C4-2B (cell line): ENCODE measurements at regions not wholly inside any gene's neighbourhood (a gene's known extent, or its start where the extent isn't known, plus 50 kb on each side); places are given as distances from the start of the nearest gene placed in this dataset.

Experiments used
- H3K27ac ChIP-seq: fragments of 450-650 bp; 2 replicates; pipeline ENCODE4 v1.5.1; 2017
- ZFX ChIP-seq: fragments of 450-650 bp; IDR thresholded peaks from 2 replicates; pipeline ENCODE4 v1.6.1; 2017
- TF ChIP-seq, protein P1 (sequence below): fragments of 450-650 bp; conservative IDR thresholded peaks from 2 replicates; pipeline ENCODE4 v1.5.1; 2017; ENCODE audit warnings: mild to moderate bottlenecking

DNA sequence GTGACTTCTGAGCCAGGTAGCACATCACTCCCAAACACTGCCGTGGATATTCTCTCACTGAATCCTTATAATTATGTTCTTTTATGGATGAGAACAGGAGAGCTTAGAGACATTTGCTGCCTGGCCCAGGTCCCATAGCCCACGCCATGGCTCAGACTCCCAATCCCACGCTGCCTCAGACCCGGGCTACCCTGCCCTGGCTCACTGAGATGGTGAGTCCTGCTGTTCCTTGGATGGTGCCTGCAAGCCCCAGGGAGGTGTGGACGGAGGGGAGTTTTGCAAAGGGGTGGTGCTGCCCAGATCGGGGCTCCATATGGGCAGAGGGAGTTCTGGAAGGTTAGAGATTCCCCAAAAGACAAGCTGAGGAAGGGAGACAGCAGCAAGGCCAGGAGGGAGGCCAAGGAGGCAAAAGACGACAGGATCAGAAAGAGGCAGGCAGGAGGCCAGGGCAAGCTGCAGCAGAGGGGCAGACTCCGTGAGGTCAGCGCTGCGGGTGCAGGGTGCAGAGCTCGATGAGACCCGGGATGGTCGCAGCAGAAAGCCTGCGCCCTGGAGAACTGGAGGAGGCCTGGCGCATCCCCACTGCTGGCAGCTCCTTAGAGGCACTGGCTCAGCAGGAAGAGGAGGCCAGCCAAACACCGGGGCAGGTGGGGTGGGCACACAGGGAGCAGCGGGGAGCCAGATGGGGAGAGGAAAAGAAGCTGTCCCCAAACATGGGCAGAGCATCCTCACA lies 95.7 kb upstream of the ALDH1A3 start:
- H3K27ac ChIP-seq: no peak overlapping the region
- TF ChIP-seq ZFX: no peak
- TF ChIP-seq, protein P1, sequence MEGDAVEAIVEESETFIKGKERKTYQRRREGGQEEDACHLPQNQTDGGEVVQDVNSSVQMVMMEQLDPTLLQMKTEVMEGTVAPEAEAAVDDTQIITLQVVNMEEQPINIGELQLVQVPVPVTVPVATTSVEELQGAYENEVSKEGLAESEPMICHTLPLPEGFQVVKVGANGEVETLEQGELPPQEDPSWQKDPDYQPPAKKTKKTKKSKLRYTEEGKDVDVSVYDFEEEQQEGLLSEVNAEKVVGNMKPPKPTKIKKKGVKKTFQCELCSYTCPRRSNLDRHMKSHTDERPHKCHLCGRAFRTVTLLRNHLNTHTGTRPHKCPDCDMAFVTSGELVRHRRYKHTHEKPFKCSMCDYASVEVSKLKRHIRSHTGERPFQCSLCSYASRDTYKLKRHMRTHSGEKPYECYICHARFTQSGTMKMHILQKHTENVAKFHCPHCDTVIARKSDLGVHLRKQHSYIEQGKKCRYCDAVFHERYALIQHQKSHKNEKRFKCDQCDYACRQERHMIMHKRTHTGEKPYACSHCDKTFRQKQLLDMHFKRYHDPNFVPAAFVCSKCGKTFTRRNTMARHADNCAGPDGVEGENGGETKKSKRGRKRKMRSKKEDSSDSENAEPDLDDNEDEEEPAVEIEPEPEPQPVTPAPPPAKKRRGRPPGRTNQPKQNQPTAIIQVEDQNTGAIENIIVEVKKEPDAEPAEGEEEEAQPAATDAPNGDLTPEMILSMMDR: no peak

DNA sequence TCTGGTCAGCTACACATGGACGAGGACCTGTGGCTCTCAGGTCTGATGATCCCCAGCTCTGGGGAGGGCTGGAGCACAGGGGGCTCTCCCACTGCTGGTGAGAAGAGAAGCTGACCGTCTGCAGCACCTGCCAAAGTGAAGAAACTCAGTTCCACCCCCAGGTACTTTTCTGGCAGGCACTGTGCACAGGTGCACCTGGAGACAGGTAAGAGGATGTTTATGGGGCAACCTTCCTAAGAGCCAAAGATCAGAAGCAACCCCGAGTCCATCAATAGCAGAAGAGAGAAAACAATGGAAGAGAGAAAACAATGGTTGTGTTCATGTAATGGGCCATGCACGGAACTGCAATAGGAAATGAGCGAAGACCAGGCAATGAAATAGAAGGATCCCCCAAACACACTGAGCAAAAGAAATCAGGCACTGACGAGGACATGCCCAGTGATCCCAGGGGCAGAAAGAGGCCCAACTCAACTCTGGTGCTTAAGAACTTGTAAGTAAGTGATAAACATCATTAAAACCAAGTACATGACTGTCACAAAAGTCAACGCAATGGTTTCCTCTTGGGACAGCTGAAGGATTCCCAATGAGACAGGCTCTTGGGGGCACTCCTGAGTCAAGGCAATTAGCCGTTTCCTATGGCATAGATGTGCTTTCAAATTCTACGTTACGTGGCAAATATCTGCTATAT lies 95.0 kb upstream of the ALDH1A3 start:
- TF ChIP-seq ZFX: no peak
- TF ChIP-seq, protein P1: no peak
- H3K27ac ChIP-seq: no peak overlapping the region

DNA sequence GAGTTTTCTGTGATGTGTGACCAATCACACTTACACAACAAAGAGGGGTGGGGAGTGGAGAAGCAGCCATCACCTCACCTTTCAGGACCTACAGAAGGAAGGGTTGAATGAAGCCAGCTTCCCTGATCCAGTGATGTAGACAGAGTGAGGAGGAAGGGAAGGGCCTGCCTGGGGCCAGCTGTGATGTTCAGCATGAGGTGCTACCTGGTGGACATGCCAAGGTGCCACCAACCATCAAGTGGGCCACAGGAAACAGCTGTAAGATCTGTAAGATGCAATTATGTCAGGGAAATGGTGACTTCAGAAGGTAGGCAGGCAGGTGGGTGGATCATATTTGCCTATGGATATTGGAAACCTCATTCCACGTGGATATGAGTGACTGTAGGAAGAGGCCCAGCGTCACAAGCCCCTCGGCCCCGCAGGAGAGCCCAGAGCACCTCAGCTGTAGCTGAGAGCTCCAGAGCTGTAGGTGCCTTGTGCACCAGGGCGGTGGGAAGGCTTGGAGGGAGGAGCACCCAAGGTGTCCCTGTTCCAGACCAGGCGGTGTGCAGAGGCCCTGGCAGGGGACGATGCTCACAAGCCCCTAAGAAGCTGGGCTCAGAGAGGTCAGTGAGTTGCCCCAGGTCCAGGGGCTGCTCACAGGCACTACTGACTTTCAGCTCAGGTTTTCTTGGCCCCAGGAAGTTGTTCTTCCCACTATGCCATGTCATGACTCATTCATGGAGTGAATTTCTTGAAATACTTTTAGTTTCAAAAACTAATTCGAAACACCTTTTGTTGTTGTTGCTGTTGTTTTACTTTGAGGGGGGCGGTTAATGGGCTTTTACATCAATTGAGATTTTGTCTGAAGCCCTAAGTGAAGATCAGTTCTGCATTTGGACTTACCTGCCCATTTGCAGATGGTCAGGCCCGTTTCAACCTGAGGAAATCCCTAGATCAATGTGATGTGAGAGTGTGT lies 94.2 kb upstream of the ALDH1A3 start:
- H3K27ac ChIP-seq: no peak overlapping the region
- no peak for TF ChIP-seq ZFX
- TF ChIP-seq, protein P1: no peak

DNA sequence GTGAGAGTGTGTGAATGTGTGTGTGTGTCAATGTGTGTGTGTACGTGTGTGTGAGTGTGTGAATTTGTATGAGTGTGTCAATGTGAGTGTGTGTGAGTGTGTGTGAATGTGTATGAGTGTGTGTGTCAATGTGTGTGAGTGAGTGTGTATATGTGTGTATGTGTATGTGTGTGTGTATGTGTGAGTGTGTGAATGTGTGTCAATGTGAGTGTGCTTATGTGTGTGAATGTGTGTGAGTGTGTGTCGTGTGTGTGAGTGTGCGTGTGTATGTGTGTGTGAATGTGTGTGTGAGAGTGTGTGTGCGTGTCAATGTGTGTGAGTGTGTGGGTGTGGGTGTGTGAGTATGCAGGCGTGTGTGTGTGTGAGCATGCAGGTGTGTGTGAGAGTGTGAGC lies 93.5 kb upstream of the ALDH1A3 start:
- TF ChIP-seq ZFX: no peak
- TF ChIP-seq, protein P1: no peak
- no peak overlapping the region for H3K27ac ChIP-seq

DNA sequence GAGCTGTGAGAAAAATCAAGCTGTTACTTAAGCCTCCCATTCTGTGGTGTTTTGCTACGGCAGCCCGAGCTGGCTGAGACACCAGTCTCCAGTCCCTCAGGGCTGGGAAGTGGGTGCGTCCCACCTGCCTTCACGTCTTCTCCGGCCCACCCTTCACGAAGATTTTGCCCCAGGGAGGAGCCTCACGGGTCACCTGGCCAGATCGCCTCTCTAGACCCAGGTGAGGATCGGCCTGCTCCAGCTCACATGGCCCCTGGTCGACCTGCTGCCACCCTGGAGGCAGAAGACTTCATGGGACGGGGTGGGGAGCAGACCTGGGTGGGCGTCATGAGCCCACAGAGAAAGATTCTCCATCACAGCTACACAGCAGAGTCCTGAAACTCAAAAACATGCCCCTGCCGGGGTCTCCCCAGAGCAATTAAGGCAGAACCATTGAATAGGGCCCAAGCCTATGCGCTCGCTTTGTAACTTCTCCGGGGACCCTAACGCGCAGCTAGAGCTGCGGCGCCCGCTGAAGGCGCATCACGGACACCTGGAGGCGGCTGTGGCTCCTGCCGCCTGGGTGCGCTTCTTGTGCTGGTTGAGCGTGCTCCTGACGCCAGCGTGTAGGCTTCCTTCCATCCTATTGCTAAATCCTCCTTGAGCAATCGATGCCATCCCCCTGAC lies 92.6 kb upstream of the ALDH1A3 start:
- no peak for TF ChIP-seq ZFX
- TF ChIP-seq, protein P1: no peak
- H3K27ac ChIP-seq: no peak overlapping the region

DNA sequence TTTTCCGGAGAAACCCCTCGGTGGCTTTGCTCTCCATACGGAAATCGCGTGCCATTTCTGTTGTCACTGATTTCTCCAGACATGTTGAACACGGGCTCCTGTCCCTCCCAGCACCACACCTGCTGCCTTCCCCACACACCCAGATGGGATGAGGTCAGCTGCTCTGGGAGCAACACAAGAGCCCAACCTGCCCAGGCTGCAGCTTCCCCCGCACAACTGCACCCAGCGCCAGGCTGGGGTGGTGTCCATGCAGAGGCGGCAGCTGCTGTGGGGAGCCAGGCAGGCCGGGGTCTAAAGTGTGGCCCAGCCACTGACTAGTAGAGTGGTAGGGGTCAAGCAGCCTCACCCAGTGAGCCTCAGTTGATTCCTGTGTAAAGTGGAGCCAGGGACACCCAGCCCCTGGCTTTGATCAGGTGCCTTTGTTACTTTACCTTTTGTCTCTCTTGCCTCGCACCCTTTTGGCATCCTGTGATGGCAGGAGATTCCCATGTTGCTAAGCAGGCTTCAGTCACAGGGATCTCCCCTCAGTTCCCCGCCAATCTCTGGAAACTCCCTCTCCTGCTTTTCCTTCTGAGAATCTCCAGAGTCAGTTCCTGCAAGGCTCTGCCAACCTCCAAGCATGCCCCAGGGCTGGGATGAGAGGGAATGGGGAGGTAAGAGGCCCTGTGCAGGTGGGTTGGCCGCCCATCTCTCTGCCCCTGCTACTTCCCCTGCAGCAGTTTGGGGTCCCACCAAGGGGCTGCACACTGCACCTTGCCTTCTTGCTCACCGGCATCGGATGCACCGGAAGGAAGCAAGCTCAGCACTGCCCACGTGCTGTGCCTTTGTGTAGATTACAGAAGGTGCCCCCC lies 91.8 kb upstream of the ALDH1A3 start:
- TF ChIP-seq, protein P1: no peak
- TF ChIP-seq ZFX: no peak
- H3K27ac ChIP-seq: no peak overlapping the region
